Endothelial cell (in vitro differentiated cells): ENCODE measurements at regions not wholly inside any gene's neighbourhood (a gene's known extent, or its start where the extent isn't known, plus 50 kb on each side); places are given as distances from the start of the nearest gene placed in this dataset.

Experiments
- DNase-seq: peaks from one replicate; pipeline ENCODE4 v3.0.0; 2021; ENCODE audit warnings: low spot score
- H3K27ac Mint-ChIP-seq: one replicate; pipeline ENCODE4 v1.8.0; 2021; ENCODE audit warnings: mixed read lengths, inconsistent platforms; ENCODE audit not compliant: unreplicated experiment
- H3K27me3 Mint-ChIP-seq: one replicate; pipeline ENCODE4 v1.8.0; 2021; ENCODE audit warnings: mild to moderate bottlenecking, moderate library complexity, mixed read lengths, inconsistent platforms; ENCODE audit not compliant: unreplicated experiment
- H3K36me3 Mint-ChIP-seq: one replicate; pipeline ENCODE4 v1.8.0; 2021; ENCODE audit warnings: mild to moderate bottlenecking, low read depth, mixed read lengths, inconsistent platforms; ENCODE audit not compliant: unreplicated experiment
- H3K4me1 Mint-ChIP-seq: one replicate; pipeline ENCODE4 v1.8.0; 2021; ENCODE audit warnings: mild to moderate bottlenecking, mixed read lengths, inconsistent platforms; ENCODE audit not compliant: unreplicated experiment
- H3K4me3 Mint-ChIP-seq: one replicate; pipeline ENCODE4 v1.8.0; 2021; ENCODE audit warnings: mild to moderate bottlenecking, mixed read lengths, inconsistent platforms; ENCODE audit not compliant: unreplicated experiment
- H3K9me3 Mint-ChIP-seq: one replicate; pipeline ENCODE4 v1.8.0; 2021; ENCODE audit warnings: mixed read lengths, inconsistent platforms; ENCODE audit not compliant: unreplicated experiment
- CTCF ChIP-seq: fragments of 200-600 bp; sonication (generic); IDR thresholded peaks from one replicate; pipeline ENCODE4 v1.5.0; 2021; ENCODE audit warnings: antibody characterized with exemption; ENCODE audit not compliant: unreplicated experiment

DNA sequence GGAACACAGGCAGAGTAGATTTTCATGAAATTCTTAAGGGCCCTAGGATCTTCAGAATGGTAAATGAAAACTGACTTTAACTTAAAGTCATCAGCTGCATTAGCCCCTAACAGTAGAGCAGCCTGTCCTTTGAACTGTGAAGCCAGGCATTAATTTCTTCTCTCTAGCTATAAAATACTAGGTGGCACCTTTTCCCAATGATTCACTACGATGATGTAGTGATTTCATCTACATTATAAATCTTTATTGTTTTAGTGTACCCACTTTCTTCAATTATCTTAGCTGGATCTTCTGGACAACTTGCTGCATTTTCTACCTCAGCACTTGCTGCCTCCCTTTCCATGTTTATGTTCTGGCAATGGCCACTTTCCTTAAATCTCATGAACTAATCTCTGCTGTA lies 290.5 kb downstream of the NOL4 start:
- Mint-ChIP-seq H3K27ac (no peak overlapping the region), H3K9me3 (no peaks in the 10 kb centered on the region), H3K36me3 (no peaks in the 10 kb centered on the region), H3K4me3 (no peak overlapping the region), H3K27me3 (no peaks in the 10 kb centered on the region), H3K4me1 (no peaks in the 10 kb centered on the region)
- no peak for DNase-seq
- TF ChIP-seq CTCF = no peak

DNA sequence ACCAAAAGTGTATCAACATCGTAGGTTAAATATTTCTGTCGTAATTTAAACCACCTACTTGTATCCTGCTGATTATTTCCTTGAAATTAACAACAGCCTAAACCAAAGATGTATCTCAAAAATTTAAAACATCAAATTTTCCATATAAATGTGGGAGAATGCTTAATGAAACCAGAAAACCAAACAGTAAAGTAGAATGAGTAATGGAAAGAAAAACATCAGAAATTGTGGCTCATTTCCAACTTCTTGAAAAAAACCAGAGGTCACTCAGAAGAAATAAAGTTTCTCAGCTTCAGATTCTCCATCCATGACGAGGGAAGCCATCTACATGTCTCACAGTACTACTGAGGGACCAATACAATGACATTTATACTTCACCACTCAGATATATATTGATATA lies 296.5 kb downstream of the NOL4 start:
- Mint-ChIP-seq H3K36me3 (no peaks in the 10 kb centered on the region), H3K27me3 (no peaks in the 10 kb centered on the region), H3K27ac (no peak overlapping the region), H3K4me3 (no peak overlapping the region), H3K4me1 (no peaks in the 10 kb centered on the region), H3K9me3 (no peaks in the 10 kb centered on the region)
- no peak for TF ChIP-seq CTCF
- no peak for DNase-seq

- Mint-ChIP-seq H3K36me3 (no peaks in the 10 kb centered on the region), H3K4me1 (no peaks in the 10 kb centered on the region), H3K27me3 (no peaks in the 10 kb centered on the region), H3K4me3 (no peak overlapping the region), H3K9me3 (no peaks in the 10 kb centered on the region), H3K27ac (no peak overlapping the region)
- DNase-seq = no peak
- TF ChIP-seq CTCF = no peak
These were observed 300.1 kb downstream of the NOL4 start for GRCh38 chr18:33924576-33924975.

- Mint-ChIP-seq H3K9me3 (no peaks in the 10 kb centered on the region), H3K27me3 (no peaks in the 10 kb centered on the region), H3K36me3 (no peaks in the 10 kb centered on the region), H3K4me1 (no peaks in the 10 kb centered on the region), H3K27ac (no peak overlapping the region), H3K4me3 (no peak overlapping the region)
- TF ChIP-seq CTCF = no peak
- no peak for DNase-seq
These were observed 300.7 kb downstream of the NOL4 start for GRCh38 chr18:33923980-33924379.

DNA sequence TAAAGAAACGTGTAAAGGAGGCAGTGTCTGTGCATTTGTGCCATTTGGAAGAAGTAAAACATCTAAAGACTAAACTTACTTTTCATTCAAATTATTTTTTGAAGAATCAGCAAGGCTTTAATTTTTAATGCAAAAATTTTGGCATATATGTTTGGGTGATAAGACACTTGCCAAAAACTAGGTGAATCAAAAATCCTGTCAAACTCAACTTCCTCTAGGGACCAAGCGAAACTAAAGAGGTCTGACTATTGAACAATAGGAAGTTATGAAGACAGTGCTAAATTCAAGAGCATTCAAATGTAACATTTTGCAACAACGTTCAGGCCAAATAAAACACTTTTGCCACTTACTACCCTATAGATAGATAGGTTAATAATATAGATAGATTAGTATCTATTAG lies 306.1 kb downstream of the NOL4 start:
- no peaks in the 10 kb centered on the region for H3K36me3 Mint-ChIP-seq
- no peaks in the 10 kb centered on the region for H3K27me3 Mint-ChIP-seq
- DNase-seq = no peak
- TF ChIP-seq CTCF = no peak
- no peaks in the 10 kb centered on the region for H3K9me3 Mint-ChIP-seq
- no peak overlapping the region for H3K27ac Mint-ChIP-seq
- no peak overlapping the region for H3K4me3 Mint-ChIP-seq
- no peaks in the 10 kb centered on the region for H3K4me1 Mint-ChIP-seq
